NCI-H128 (cell line): ENCODE measurements at regions not wholly inside any gene's neighbourhood (a gene's known extent, or its start where the extent isn't known, plus 50 kb on each side); places are given as distances from the start of the nearest gene placed in this dataset.
"Not testable (repeated sequence)": the region's sequence is repeated elsewhere in the genome, so short reads cannot be mapped to it uniquely, and the experiment has no call there.

Experiments used
- DNase-seq: peaks from one replicate; lab custom pipeline; 2025; ENCODE audit not compliant: unreplicated experiment; lab: John Stamatoyannopoulos, UW

GRCh38 chr5:118302786-118303185, 685.6 kb downstream of the DTWD2 start:
- no peak for DNase-seq

- DNase-seq, result no peak
These were observed 686.7 kb downstream of the DTWD2 start for GRCh38 chr5:118301696-118302095.

DNA sequence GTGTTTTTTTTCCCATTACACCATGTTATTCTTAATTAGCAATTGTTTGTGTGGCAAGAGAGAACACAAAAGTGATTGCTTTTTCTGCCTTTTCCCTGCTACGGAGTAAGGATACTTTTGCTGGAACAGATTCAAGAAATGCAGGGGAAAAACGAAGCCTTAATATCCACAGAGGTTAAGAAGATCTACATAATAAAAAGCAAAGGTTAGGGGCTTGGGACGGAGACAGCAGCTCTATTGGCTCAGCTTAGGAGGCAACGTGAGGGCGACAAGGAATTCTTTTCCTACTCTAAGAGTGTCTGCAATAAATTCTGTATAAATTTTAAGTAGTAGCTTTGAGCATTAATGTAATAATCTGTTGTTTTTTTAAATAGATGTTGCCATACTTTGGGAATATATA, 693.3 kb downstream of the DTWD2 start:
- DNase-seq, result no peak

- DNase-seq, result no peak
These were observed 695.0 kb downstream of the DTWD2 start for GRCh38 chr5:118293378-118293777.

DNA sequence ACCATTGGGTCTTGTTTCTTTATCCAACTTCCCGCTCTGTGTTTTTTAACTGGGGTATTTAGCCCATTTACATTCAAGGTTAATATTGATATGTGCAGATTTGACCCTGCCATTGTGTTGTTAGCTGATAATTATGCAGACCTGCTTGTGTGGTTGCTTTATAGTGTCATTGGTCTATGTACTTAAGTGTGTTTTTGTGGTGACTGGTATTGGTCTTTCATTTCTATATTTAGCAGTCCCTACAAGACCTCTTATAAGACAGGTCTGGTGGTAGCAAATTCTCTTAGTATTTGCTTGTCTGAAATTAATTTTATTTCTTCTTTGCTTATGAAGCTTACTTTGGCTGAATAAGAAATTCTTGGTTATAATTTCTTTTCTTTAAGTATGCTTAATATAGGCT, 698.1 kb downstream of the DTWD2 start:
- DNase-seq, result no peak

GRCh38 chr5:118284230-118284629, 704.1 kb downstream of the DTWD2 start:
- not testable (repeated sequence) for DNase-seq

DNA sequence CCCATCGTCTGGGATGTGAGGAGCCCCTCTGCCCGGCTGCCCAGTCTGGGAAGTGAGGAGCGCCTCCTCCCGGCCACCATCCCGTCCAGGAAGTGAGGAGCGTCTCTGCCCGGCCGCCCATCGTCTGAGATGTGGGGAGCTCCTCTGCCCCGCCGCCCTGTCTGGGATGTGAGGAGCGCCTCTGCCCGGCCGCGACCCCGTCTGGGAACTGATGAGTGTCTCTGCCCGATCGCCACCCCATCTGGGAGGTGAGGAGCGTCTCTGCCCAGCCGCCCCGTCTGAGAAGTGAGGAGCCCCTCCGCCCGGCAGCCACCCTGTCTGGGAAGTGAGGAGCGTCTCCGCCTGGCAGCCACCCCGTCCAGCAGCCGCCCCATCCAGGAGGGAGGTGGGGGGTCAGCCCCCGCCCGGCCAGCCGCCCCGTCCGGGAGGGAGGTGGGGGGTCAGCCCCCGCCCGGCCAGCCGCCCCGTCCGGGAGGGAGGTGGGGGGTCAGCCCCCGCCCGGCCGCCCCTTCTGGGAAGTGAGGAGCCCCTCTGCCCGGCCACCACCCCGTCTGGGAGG, 705.8 kb downstream of the DTWD2 start:
- not testable (repeated sequence) for DNase-seq

- DNase-seq, result no peak
These were observed 708.6 kb downstream of the DTWD2 start for GRCh38 chr5:118279540-118280294.

DNA sequence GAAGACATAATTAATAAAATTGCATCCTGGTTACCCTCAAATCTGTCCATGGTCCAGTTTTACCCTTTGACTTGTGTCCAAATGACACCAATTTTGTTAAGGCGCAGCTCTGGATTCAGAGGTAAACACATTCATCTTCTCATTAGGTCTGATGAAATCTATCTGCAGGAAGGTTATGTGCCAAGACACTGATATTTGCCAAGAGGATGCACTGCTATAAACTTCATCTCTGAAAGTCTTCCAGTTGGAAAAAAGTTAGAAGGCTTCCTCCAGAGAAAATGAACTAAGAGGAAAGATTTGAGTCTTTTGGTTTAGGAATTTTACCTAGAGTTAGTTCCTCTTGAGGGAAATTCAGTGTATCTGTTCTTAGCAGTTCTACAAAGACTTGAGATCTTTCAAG, 717.8 kb downstream of the DTWD2 start:
- DNase-seq, result no peak

- DNase-seq, result no peak
These were observed 730.1 kb downstream of the DTWD2 start for GRCh38 chr5:118258223-118258622.

GRCh38 chr5:118257066-118257465, 731.3 kb downstream of the DTWD2 start:
- no peak for DNase-seq

DNA sequence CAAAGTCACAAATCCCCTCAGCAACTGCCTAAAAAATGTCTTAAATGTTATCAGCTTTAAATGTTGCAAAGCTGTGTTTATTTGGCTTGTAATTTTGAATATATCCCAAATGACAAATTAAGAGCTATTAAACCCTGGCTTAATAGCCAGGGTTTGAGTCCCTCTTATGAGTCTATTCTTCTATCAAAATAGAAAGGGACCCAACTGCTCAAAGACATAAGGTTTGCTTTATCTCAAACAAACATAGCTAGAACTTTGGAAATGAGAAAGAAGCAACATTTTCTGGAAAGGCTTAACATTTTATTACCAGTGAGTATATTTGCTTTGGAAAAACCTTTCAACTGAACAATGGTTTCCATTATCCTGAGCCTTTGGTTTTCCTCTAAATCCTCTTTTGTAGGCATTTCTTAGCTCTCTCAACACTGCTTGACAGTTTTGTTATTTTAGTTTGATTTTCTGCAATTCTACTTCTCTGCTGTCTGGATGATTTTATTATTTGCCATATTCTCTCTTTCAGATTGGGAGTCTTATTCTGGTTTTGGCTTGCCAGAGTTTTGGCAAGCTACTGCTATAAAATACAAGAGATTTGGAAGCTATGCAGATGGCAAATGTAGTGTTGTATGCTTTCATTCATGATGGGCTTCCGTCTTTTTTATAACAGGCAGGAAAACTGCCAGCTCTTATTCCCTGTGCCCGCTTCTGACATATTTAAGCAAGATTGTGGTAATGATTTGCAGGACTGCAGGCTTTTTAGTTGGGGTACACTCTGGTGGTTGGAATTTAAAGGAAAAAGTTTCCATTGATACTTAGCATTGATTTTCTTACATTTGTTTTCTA, 734.9 kb downstream of the DTWD2 start:
- DNase-seq, result no peak

GRCh38 chr5:118249386-118249785, 739.0 kb downstream of the DTWD2 start:
- no peak for DNase-seq

GRCh38 chr5:118247458-118247857, 740.9 kb downstream of the DTWD2 start:
- no peak for DNase-seq

GRCh38 chr5:118243613-118244012, 744.7 kb downstream of the DTWD2 start:
- DNase-seq, result no peak

DNA sequence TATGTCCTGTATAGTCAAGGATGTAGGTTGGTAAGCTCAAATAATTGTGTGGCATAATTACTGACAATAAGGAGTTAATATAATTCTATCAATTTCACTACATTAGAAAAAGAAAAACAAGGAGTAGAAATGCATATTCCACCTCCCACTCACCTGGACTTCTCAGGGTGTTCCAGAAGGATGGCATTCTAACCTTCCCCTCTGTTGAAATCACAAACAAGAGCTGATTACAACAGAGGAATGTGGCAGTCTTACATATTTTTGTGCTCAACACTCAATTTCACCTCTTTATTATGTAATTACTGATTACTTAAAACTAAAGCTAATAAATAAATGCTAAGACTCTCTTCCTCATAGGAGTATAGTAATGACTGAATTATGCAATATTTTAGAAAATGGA, 745.3 kb downstream of the DTWD2 start:
- DNase-seq, result no peak

- no peak for DNase-seq
These were observed 752.1 kb downstream of the DTWD2 start for GRCh38 chr5:118236108-118236849.

- DNase-seq, result no peak
These were observed 754.7 kb downstream of the DTWD2 start for GRCh38 chr5:118233606-118234005.

DNA sequence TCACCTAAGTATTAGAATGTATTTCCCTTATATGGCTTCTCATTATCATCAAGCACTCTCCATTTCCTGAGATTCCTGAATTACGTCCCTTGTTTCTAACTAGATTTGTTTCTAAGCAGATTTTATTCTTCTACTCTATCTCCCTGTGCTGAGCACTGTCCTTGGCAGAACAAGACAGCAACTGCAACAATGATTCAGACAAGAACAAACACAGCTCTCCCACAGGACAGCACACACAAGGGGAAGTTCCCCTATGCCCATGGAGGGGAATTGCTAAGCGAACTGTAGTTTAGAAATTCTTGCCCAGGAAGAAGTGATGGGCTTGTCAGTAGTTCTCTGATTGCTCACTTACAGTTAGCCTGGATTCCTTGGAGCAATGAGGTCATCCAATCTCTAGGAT, 759.9 kb downstream of the DTWD2 start:
- DNase-seq, result no peak

GRCh38 chr5:118224546-118224945, 763.8 kb downstream of the DTWD2 start:
- no peak for DNase-seq

GRCh38 chr5:118220556-118221195, 767.7 kb downstream of the DTWD2 start:
- DNase-seq, result no peak
